H1 (cell line): ENCODE measurements at regions not wholly inside any gene's neighbourhood (a gene's known extent, or its start where the extent isn't known, plus 50 kb on each side); places are given as distances from the start of the nearest gene placed in this dataset.

Experiments used
- CTCF ChIA-PET: fragments of 300-600 bp; sonication (Branson Sonifier 250); formaldehyde crosslinking; loops from one replicate; lab custom pipeline; 2021; ENCODE audit not compliant: partially characterized antibody; lab: Charles Lee
- POLR2A ChIA-PET: fragments of 300-600 bp; sonication (Branson Sonifier 250); formaldehyde crosslinking; loops from one replicate; lab custom pipeline; 2021; ENCODE audit warnings: inconsistent platforms; ENCODE audit not compliant: partially characterized antibody; lab: Charles Lee
- DNase-seq, 2 experiments: peaks; one replicate each; pipeline versions ENCODE4 v3.0.0 to v3.0.0-alpha.2; 2010 to 2022; ENCODE audit warnings: low spot score in 2 of 2, low read depth in 1 of 2, mixed read lengths in 1 of 2
- FAIRE-seq: peaks from 2 replicates; lab custom pipeline; 2011; peaks lifted over from hg19 to GRCh38; lab: Jason Lieb, UNC
- H2AFZ ChIP-seq: 2 replicates; pipeline ENCODE4 v1.8.1; 2012; ENCODE audit warnings: low read length, inconsistent platforms
- H2AK5ac ChIP-seq: 2 replicates; pipeline ENCODE4 v1.6.1; 2013; ENCODE audit warnings: low read depth, low read length
- H2BK120ac ChIP-seq: replicated peaks from 2 replicates; pipeline ENCODE3; 2013; ENCODE audit warnings: low read depth, low read length, inconsistent platforms
- H2BK12ac ChIP-seq: 2 replicates; pipeline ENCODE4 v1.6.1; 2013; ENCODE audit warnings: low read depth, low read length
- H2BK15ac ChIP-seq: 2 replicates; pipeline ENCODE4 v1.6.1; 2013; ENCODE audit warnings: low read length
- H2BK20ac ChIP-seq: 2 replicates; pipeline ENCODE4 v1.6.1; 2013; ENCODE audit warnings: low read length
- H2BK5ac ChIP-seq: 2 replicates; pipeline ENCODE4 v1.6.1; 2013; ENCODE audit warnings: low read depth, low read length
- H3K14ac ChIP-seq: 2 replicates; pipeline ENCODE4 v1.6.1; 2013; ENCODE audit warnings: inconsistent platforms; ENCODE audit not compliant: insufficient read length
- H3K18ac ChIP-seq: 2 replicates; pipeline ENCODE4 v1.6.1; 2013; ENCODE audit warnings: low read length; ENCODE audit errors: extremely low read depth
- H3K23ac ChIP-seq: 2 replicates; pipeline ENCODE4 v1.6.1; 2013; ENCODE audit warnings: inconsistent platforms; ENCODE audit not compliant: insufficient read length
- H3K23me2 ChIP-seq: 2 replicates; pipeline ENCODE4 v1.6.1; 2013; ENCODE audit warnings: low read depth, low read length
- H3K27ac ChIP-seq: 2 replicates; pipeline ENCODE4 v1.6.1; 2011; ENCODE audit warnings: low read depth, low read length, inconsistent platforms
- H3K27me3 ChIP-seq, 4 experiments: replicated peaks in 1 of 4; 1 replicate in 1 of 4; 2 replicates in 3 of 4; pipeline versions ENCODE4 v1.6.1 to v1.8.1; 2011 to 2013; ENCODE audit warnings: low read length in 3 of 4, mild to moderate bottlenecking in 3 of 4, inconsistent platforms in 2 of 4, mixed read lengths in 2 of 4, moderate library complexity in 1 of 4; ENCODE audit not compliant: control insufficient read depth in 3 of 4, insufficient read depth in 3 of 4; ENCODE audit errors: extremely low read depth in 1 of 4
- H3K36me3 ChIP-seq, 4 experiments: 2 replicates each; pipeline versions ENCODE4 v1.6.1 to v1.8.1; 2011 to 2013; ENCODE audit warnings: mild to moderate bottlenecking in 4 of 4, low read length in 3 of 4, moderate library complexity in 2 of 4, control low read depth in 1 of 4, inconsistent platforms in 1 of 4; ENCODE audit not compliant: insufficient read depth in 4 of 4, control insufficient read depth in 2 of 4
- H3K4ac ChIP-seq: replicated peaks from 2 replicates; pipeline ENCODE3; 2013; ENCODE audit warnings: low read length, low read depth, mixed read lengths, inconsistent platforms; ENCODE audit not compliant: insufficient read length
- H3K4me1 ChIP-seq, 4 experiments: replicated peaks in 1 of 4; 1 replicate in 1 of 4; 2 replicates in 3 of 4; pipeline versions ENCODE4 v1.6.1 to v1.8.1; 2011 to 2013; ENCODE audit warnings: low read length in 3 of 4, inconsistent platforms in 2 of 4, mixed read lengths in 1 of 4; ENCODE audit not compliant: insufficient read depth in 4 of 4, control insufficient read depth in 3 of 4
- H3K4me2 ChIP-seq, 2 experiments: 2 replicates each; pipeline versions ENCODE4 v1.6.1 to v1.8.1; 2011 to 2013; ENCODE audit warnings: low read depth in 2 of 2, low read length in 2 of 2, control low read depth in 1 of 2, inconsistent platforms in 1 of 2, mild to moderate bottlenecking in 1 of 2; ENCODE audit not compliant: insufficient read depth in 1 of 2
- H3K4me3 ChIP-seq, 4 experiments: fragments of 200-600, 300-600 bp in 1 of 4; sonication (generic), shearing (Covaris generic), sonication (Bioruptor Twin) in 1 of 4; 2 replicates each; pipeline versions ENCODE4 v1.5.1 to v1.8.1; 2011 to 2016; ENCODE audit warnings: low read length in 4 of 4, low read depth in 3 of 4, control low read depth in 2 of 4, inconsistent platforms in 2 of 4, mild to moderate bottlenecking in 2 of 4, mixed read lengths in 1 of 4, moderate library complexity in 1 of 4; ENCODE audit not compliant: insufficient read depth in 2 of 4; ENCODE audit errors: extremely low read depth in 1 of 4
- H3K56ac ChIP-seq: replicated peaks from 2 replicates; pipeline ENCODE3; 2013; ENCODE audit warnings: low read depth, mild to moderate bottlenecking, mixed read lengths, low read length, inconsistent platforms; ENCODE audit not compliant: insufficient read length
- H3K79me1 ChIP-seq: 2 replicates; pipeline ENCODE4 v1.6.1; 2013; ENCODE audit warnings: low read depth, low read length, control low read depth
- H3K79me2 ChIP-seq, 2 experiments: 2 replicates each; pipeline versions ENCODE4 v1.6.1 to v1.8.1; 2012 to 2013; ENCODE audit warnings: low read length in 2 of 2, mild to moderate bottlenecking in 2 of 2, inconsistent platforms in 1 of 2; ENCODE audit not compliant: insufficient read depth in 2 of 2, control insufficient read depth in 1 of 2
- H3K9ac ChIP-seq, 4 experiments: replicated peaks in 1 of 4; 1 replicate in 1 of 4; 2 replicates in 3 of 4; pipeline versions ENCODE4 v1.6.1 to v1.8.1; 2011 to 2013; ENCODE audit warnings: low read depth in 3 of 4, low read length in 3 of 4, control low read depth in 2 of 4, mild to moderate bottlenecking in 2 of 4, moderate library complexity in 2 of 4, inconsistent platforms in 1 of 4; ENCODE audit errors: extremely low read depth in 1 of 4
- H3K9me3 ChIP-seq, 2 experiments: 2 replicates each; pipeline versions ENCODE4 v1.6.1 to v1.8.1; 2012 to 2013; ENCODE audit warnings: mild to moderate bottlenecking in 2 of 2, moderate library complexity in 2 of 2, control low read depth in 1 of 2, inconsistent platforms in 1 of 2, low read depth in 1 of 2, low read length in 1 of 2, mixed read lengths in 1 of 2; ENCODE audit not compliant: insufficient read depth in 2 of 2
- H4K20me1 ChIP-seq, 2 experiments: replicated peaks in 1 of 2; 2 replicates each; pipeline versions ENCODE3 to v1.8.1; 2011 to 2013; ENCODE audit warnings: inconsistent platforms in 2 of 2, low read length in 2 of 2, mild to moderate bottlenecking in 1 of 2; ENCODE audit not compliant: insufficient read depth in 2 of 2, control insufficient read depth in 1 of 2
- H4K5ac ChIP-seq: 2 replicates; pipeline ENCODE4 v1.6.1; 2013; ENCODE audit warnings: low read length, low read depth, mixed read lengths, inconsistent platforms; ENCODE audit not compliant: insufficient read length
- H4K8ac ChIP-seq: 2 replicates; pipeline ENCODE4 v1.8.0; 2013; ENCODE audit warnings: mild to moderate bottlenecking, moderate library complexity, low read length, inconsistent platforms; ENCODE audit not compliant: insufficient read depth; ENCODE audit errors: extremely low read depth
- H4K91ac ChIP-seq: replicated peaks from 2 replicates; pipeline ENCODE3; 2013; ENCODE audit warnings: low read length, mixed read lengths, inconsistent platforms; ENCODE audit not compliant: insufficient read length
- BCL11A ChIP-seq, 2 experiments: IDR thresholded peaks; one replicate each; pipeline ENCODE4 v1.6.1; 2011; ENCODE audit warnings: low read depth in 2 of 2, low read length in 2 of 2, mild to moderate bottlenecking in 2 of 2
- CEBPB ChIP-seq: IDR thresholded peaks from 2 replicates; pipeline ENCODE4 v1.6.1; 2012; ENCODE audit warnings: low read depth, low read length
- CHD2 ChIP-seq: IDR thresholded peaks from 2 replicates; pipeline ENCODE4 v1.6.1; 2012; ENCODE audit warnings: low read length, improper control_type of control experiment
- CTBP2 ChIP-seq: IDR thresholded peaks from 2 replicates; pipeline ENCODE4 v1.7.0; 2011; ENCODE audit warnings: borderline replicate concordance, mild to moderate bottlenecking, moderate library complexity, mixed read lengths, low read length; ENCODE audit not compliant: insufficient read depth, insufficient read length
- HDAC2 ChIP-seq, 2 experiments: fragments of 300-600 bp in 1 of 2; sonication (generic) in 1 of 2; IDR thresholded peaks; 2 replicates each; pipeline ENCODE4 v1.6.1; 2011 to 2012; ENCODE audit warnings: low read depth in 2 of 2, low read length in 2 of 2, mild to moderate bottlenecking in 2 of 2, moderate library complexity in 2 of 2, borderline replicate concordance in 1 of 2, inconsistent platforms in 1 of 2
- MAFK ChIP-seq: IDR thresholded peaks from 2 replicates; pipeline ENCODE4 v1.6.1; 2012; ENCODE audit warnings: low read depth, mild to moderate bottlenecking, improper control_type of control experiment, low read length
- POLR2AphosphoS5 ChIP-seq: IDR thresholded peaks from 2 replicates; pipeline ENCODE4 v1.6.1; 2011; ENCODE audit warnings: low read depth, low read length
- RBBP5 ChIP-seq: IDR thresholded peaks from 2 replicates; pipeline ENCODE4 v1.7.1; 2012; ENCODE audit warnings: low read depth, mild to moderate bottlenecking, inconsistent platforms, low read length, moderate library complexity, borderline replicate concordance
- RXRA ChIP-seq: IDR thresholded peaks from 2 replicates; pipeline ENCODE4 v1.6.1; 2011; ENCODE audit warnings: low read depth, mild to moderate bottlenecking, low read length, moderate library complexity; ENCODE audit not compliant: insufficient read depth
- SP1 ChIP-seq: IDR thresholded peaks from 2 replicates; pipeline ENCODE4 v1.6.1; 2011; ENCODE audit warnings: low read depth, low read length
- TAF1 ChIP-seq: IDR thresholded peaks from 2 replicates; pipeline ENCODE4 v1.6.1; 2011; ENCODE audit warnings: mild to moderate bottlenecking, low read depth, low read length
- TAF7 ChIP-seq: optimal IDR thresholded peaks from 2 replicates; pipeline ENCODE3; 2011; ENCODE audit warnings: low read depth, mild to moderate bottlenecking, inconsistent platforms, low read length, moderate library complexity, borderline replicate concordance
- TBP ChIP-seq: IDR thresholded peaks from 2 replicates; pipeline ENCODE4 v1.6.1; 2011; ENCODE audit warnings: low read depth, low read length, improper control_type of control experiment
- WGBS, 2 experiments: shearing (Covaris generic) in 1 of 2; methylation state at CpG; one replicate each; pipeline versions ENCODE4 v1.1.6 to v1.1.7; 2013 to 2015; ENCODE audit warnings: low lambda C conversion rate in 2 of 2, mixed read lengths in 2 of 2, inconsistent platforms in 1 of 2, low coverage in 1 of 2, missing lambda C conversion rate in 1 of 2; ENCODE audit not compliant: insufficient replicate concordance in 2 of 2, insufficient coverage in 1 of 2, insufficient read length in 1 of 2; ENCODE audit errors: extremely low coverage in 1 of 2, missing lambda C conversion rate in 1 of 2; 5-methylcytosine and 5-hydroxymethylcytosine counted together
- TF ChIP-seq, protein P1 (sequence below): IDR thresholded peaks from 2 replicates; pipeline ENCODE4 v1.6.1; 2012; ENCODE audit warnings: inconsistent platforms

DNA sequence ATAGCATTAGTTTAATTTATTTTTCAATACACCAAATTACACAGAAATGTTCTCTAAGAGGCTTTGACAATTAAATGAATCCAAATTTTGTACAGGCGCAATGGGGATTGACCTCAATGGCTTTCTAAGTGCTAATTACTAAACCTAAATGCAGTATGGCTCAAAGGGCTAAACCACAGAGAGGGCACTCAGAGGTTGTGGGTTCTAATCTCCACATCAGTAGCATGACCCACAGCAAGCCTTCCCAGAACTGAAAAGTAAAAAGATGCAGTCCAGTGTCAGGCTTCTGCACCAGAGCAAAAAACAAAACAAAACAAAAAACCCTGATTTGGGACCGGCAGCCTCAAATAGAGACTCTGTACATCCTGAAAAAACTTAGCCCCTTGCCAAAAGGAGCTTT lies 579.2 kb upstream of the PKN2 start:
- no peaks in the 10 kb centered on the region for H3K36me3 ChIP-seq
- H3K4me1 ChIP-seq: no peaks in the 10 kb centered on the region
- H2BK5ac ChIP-seq: no peak overlapping the region
- H3K27ac ChIP-seq: no peak overlapping the region
- H4K20me1 ChIP-seq: no peaks in the 10 kb centered on the region
- H2AK5ac ChIP-seq: no peak overlapping the region
- H2AFZ ChIP-seq: peak overlapping the region; percentile 5; the same call in 1 of the 2 replicates
- H3K18ac ChIP-seq: no peak overlapping the region
- POLR2A ChIA-PET: no interaction called here
- H3K4ac ChIP-seq: no peak overlapping the region
- H3K14ac ChIP-seq: no peak overlapping the region
- CTCF ChIA-PET: interaction anchor here (0.7 to 1.1 kb wide), 2 partner anchors 15 to 49 kb away, joined by 3 read pairs; no protein-coding TSS in a partner anchor
- H4K8ac ChIP-seq: no peak overlapping the region
- peaks cover 0 to 1% (median 0%) of the 10 kb centered on the region in 4 experiments; a peak in 1 of 7 replicates for H3K27me3 ChIP-seq
- H3K79me1 ChIP-seq: no peaks in the 10 kb centered on the region
- no peaks in the 10 kb centered on the region for H3K23me2 ChIP-seq
- no peak overlapping the region for H4K5ac ChIP-seq
- WGBS, 2 experiments: 93% methylated on average over 2 of the region's 2 CpGs; no CpG with 5 or more reads in 1 of the 2 experiments
- H4K91ac ChIP-seq: no peak overlapping the region
- H3K9me3 ChIP-seq: no peaks in the 10 kb centered on the region
- no peak overlapping the region for H3K4me2 ChIP-seq
- H2BK120ac ChIP-seq: no peak overlapping the region
- H3K79me2 ChIP-seq: no peaks in the 10 kb centered on the region
- H2BK15ac ChIP-seq: no peak overlapping the region
- FAIRE-seq (no peak), DNase-seq (no peak)
- H3K56ac ChIP-seq: no peak overlapping the region
- no peak overlapping the region for H3K9ac ChIP-seq
- no peak overlapping the region for H3K4me3 ChIP-seq
- H2BK12ac ChIP-seq: no peak overlapping the region
- no peak overlapping the region for H2BK20ac ChIP-seq
- no peak overlapping the region for H3K23ac ChIP-seq
- TF ChIP-seq RBBP5 (no peak), CHD2 (no peak), TAF1 (no peak), TAF7 (no peak), TBP (no peak), MAFK (no peak), RXRA (no peak), POLR2AphosphoS5 (no peak), CEBPB (no peak), CTBP2 (no peak), SP1 (no peak), HDAC2 (IDR thresholded peaks at IDR 0.05; ENCODE audit: borderline replicate concordance in 1 of 2, low read depth in 2 of 2, low read length in 2 of 2) (no peak), BCL11A (IDR thresholded peaks at IDR 0.05; ENCODE audit: low read depth in 2 of 2, low read length in 2 of 2) (no peak)
- TF ChIP-seq, protein P1, sequence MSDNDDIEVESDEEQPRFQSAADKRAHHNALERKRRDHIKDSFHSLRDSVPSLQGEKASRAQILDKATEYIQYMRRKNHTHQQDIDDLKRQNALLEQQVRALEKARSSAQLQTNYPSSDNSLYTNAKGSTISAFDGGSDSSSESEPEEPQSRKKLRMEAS: no peak
